ENCODE measurements at regions not wholly inside any gene's neighbourhood (a gene's known extent, or its start where the extent isn't known, plus 50 kb on each side); places are given as distances from the start of the nearest gene placed in this dataset.

DNA sequence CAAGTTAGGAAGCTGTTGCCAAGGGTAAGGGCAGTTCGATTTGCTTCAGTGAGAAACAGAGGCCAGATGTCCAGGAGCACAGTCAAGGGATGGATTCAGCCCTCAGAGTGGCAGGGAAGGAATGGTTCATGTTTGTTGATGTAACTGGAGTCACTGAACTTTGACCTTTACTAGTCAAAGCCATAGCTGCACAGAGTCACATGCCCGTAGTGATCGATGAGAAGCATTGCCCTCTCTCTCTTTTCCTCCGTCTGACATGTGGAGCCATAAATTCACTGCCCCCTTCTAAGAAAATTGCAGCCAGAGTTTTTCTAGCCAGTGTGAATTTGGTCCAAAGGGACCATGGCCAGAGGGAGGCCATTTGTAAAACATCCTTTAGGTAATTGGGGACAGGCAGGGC is 124.1 kb upstream of the MTNR1B start:
- no peak for TF ChIP-seq POLR2A (IDR thresholded peaks at IDR 0.05)
- TF ChIP-seq, protein P1, sequence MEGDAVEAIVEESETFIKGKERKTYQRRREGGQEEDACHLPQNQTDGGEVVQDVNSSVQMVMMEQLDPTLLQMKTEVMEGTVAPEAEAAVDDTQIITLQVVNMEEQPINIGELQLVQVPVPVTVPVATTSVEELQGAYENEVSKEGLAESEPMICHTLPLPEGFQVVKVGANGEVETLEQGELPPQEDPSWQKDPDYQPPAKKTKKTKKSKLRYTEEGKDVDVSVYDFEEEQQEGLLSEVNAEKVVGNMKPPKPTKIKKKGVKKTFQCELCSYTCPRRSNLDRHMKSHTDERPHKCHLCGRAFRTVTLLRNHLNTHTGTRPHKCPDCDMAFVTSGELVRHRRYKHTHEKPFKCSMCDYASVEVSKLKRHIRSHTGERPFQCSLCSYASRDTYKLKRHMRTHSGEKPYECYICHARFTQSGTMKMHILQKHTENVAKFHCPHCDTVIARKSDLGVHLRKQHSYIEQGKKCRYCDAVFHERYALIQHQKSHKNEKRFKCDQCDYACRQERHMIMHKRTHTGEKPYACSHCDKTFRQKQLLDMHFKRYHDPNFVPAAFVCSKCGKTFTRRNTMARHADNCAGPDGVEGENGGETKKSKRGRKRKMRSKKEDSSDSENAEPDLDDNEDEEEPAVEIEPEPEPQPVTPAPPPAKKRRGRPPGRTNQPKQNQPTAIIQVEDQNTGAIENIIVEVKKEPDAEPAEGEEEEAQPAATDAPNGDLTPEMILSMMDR (IDR thresholded peaks at IDR 0.05) = no peak

Measured in heart left ventricle (tissue), 13 donors.